PC-9 (cell line): ENCODE measurements at regions not wholly inside any gene's neighbourhood (a gene's known extent, or its start where the extent isn't known, plus 50 kb on each side); places are given as distances from the start of the nearest gene placed in this dataset.
A peak's percentile ranks its signal among the peaks of the same experiment; 100 is the strongest.

ENCODE experiments used
- BruUV-seq: library from RNA; stranded (reverse); fragments of 400-500 nt; replicated peaks from 2 replicates; lab custom pipeline; 2021; lab: Mats Ljungman, UMichigan
- CTCF ChIA-PET: fragments of 300-600 bp; sonication (Branson Sonifier 250); formaldehyde crosslinking; loops from one replicate; lab custom pipeline; 2022; ENCODE audit warnings: antibody characterized with exemption; lab: Charles Lee
- POLR2A ChIA-PET: fragments of 300-600 bp; sonication (Branson Sonifier 250); formaldehyde crosslinking; loops from one replicate; lab custom pipeline; 2022; ENCODE audit warnings: antibody characterized with exemption; ENCODE audit not compliant: unreplicated experiment; lab: Charles Lee
- DNase-seq, 2 experiments: peaks; one replicate each; pipeline versions ENCODE4 v3.0.0 to v3.0.0-alpha.2; 2015 to 2022; ENCODE audit warnings: mixed read lengths in 1 of 2
- H2AFZ ChIP-seq: fragments of 200-600 bp; sonication (generic); 2 replicates; pipeline ENCODE4 v1.8.1; 2017; ENCODE audit warnings: antibody characterized with exemption
- H3F3A ChIP-seq: fragments of 200-600 bp; sonication (generic); 2 replicates; pipeline ENCODE4 v1.8.1; 2017; ENCODE audit warnings: antibody characterized with exemption, mild to moderate bottlenecking, low read depth; ENCODE audit not compliant: insufficient read depth
- H3K27ac ChIP-seq: fragments of 200-600 bp; sonication (generic); 2 replicates; pipeline ENCODE4 v1.6.1; 2016; ENCODE audit warnings: mixed run types
- H3K27me3 ChIP-seq: fragments of 200-600 bp; sonication (generic); 2 replicates; pipeline ENCODE4 v1.6.1; 2016; ENCODE audit warnings: low read depth, mixed run types; ENCODE audit not compliant: insufficient read depth
- H3K36me3 ChIP-seq: fragments of 200-600 bp; sonication (generic); 2 replicates; pipeline ENCODE4 v1.6.1; 2016; ENCODE audit warnings: low read depth, mixed run types
- H3K4me1 ChIP-seq: fragments of 200-600 bp; sonication (generic); replicated peaks from 2 replicates; pipeline ENCODE4 v1.6.1; 2016; ENCODE audit warnings: mixed run types; ENCODE audit not compliant: insufficient read depth
- H3K4me2 ChIP-seq: fragments of 200-600 bp; sonication (generic); 2 replicates; pipeline ENCODE4 v1.6.1; 2017; ENCODE audit warnings: mixed run types
- H3K4me3 ChIP-seq: fragments of 200-600 bp; sonication (generic); 2 replicates; pipeline ENCODE4 v1.6.1; 2016; ENCODE audit warnings: mixed run types
- H3K79me2 ChIP-seq: fragments of 200-600 bp; sonication (generic); 2 replicates; pipeline ENCODE4 v1.6.1; 2017; ENCODE audit warnings: low read depth, mixed run types
- H3K9me2 ChIP-seq: fragments of 200-600 bp; sonication (generic); 2 replicates; pipeline ENCODE4 v1.8.1; 2017; ENCODE audit warnings: mild to moderate bottlenecking; ENCODE audit not compliant: insufficient read depth
- H3K9me3 ChIP-seq: fragments of 200-600 bp; sonication (generic); 2 replicates; pipeline ENCODE4 v1.8.1; 2016; ENCODE audit warnings: low read depth; ENCODE audit not compliant: insufficient read depth
- H4K20me1 ChIP-seq: fragments of 200-600 bp; sonication (generic); 2 replicates; pipeline ENCODE4 v1.8.1; 2017; ENCODE audit not compliant: insufficient read depth
- EZH2 ChIP-seq: fragments of 200-600 bp; sonication (generic); IDR thresholded peaks from 2 replicates; pipeline ENCODE4 v1.8.0; 2017; ENCODE audit warnings: antibody characterized with exemption, low read depth
- intact Hi-C: fragments of 100-400 bp; cut with micrococcal nuclease; formaldehyde crosslinking; loops from one replicate; pipeline ENCODE4 v1.10.0; 2022; ENCODE audit not compliant: unreplicated experiment
- TF ChIP-seq, protein P1 (sequence below): fragments of 200-600 bp; sonication (generic); conservative IDR thresholded peaks from 2 replicates; pipeline ENCODE4 v1.6.1; 2017; ENCODE audit warnings: mixed run types, antibody characterized with exemption, mild to moderate bottlenecking, moderate library complexity

DNA sequence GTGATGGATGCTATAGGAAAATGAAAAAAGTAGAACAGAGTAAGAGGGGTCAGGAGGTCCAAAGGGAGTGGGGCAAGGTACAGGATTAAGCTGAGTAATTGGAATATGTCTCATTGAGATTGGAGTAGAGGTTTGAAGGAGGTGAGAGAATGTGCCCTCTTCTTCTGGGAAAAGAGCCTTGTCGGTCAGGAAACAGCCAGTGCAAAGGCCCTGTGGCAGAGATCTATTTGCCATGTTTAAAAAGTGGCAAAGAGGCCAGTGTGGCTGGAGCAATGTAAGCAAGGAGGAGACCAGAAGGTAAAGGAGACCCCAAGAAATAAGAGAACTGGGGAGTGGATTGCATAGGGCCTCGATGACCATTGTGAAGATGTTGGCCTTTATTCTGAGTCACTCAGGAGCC lies 706.5 kb downstream of the MED13L start:
- DNase-seq = no peak
- TF ChIP-seq, protein P1, sequence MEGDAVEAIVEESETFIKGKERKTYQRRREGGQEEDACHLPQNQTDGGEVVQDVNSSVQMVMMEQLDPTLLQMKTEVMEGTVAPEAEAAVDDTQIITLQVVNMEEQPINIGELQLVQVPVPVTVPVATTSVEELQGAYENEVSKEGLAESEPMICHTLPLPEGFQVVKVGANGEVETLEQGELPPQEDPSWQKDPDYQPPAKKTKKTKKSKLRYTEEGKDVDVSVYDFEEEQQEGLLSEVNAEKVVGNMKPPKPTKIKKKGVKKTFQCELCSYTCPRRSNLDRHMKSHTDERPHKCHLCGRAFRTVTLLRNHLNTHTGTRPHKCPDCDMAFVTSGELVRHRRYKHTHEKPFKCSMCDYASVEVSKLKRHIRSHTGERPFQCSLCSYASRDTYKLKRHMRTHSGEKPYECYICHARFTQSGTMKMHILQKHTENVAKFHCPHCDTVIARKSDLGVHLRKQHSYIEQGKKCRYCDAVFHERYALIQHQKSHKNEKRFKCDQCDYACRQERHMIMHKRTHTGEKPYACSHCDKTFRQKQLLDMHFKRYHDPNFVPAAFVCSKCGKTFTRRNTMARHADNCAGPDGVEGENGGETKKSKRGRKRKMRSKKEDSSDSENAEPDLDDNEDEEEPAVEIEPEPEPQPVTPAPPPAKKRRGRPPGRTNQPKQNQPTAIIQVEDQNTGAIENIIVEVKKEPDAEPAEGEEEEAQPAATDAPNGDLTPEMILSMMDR = no peak
- TF ChIP-seq EZH2 = no peak
- no peaks in the 10 kb centered on the region for H4K20me1 ChIP-seq
- intact Hi-C loops = no loop called here
- no peaks in the 10 kb centered on the region for H3K36me3 ChIP-seq
- no peaks in the 10 kb centered on the region for H3K79me2 ChIP-seq
- H3K4me2 ChIP-seq = no peak overlapping the region; the same call in 1 of the 2 replicates
- peaks cover 43% of the 10 kb centered on the region for H3K27me3 ChIP-seq
- H3K9me2 ChIP-seq = no peaks in the 10 kb centered on the region
- ChIA-PET POLR2A (no interaction called here), CTCF (no interaction called here)
- H3K4me3 ChIP-seq = no peak overlapping the region
- no peaks in the 10 kb centered on the region for H3K4me1 ChIP-seq
- no peaks in the 10 kb centered on the region for H3K9me3 ChIP-seq
- no peak overlapping the region for H2AFZ ChIP-seq
- no peak overlapping the region for H3K27ac ChIP-seq
- no peaks in the 10 kb centered on the region for H3F3A ChIP-seq
- no TSS peak for BruUV-seq

GRCh38 chr12:115570069-115570777 lies 707.3 kb downstream of the MED13L start:
- Histone ChIP-seq H3K27ac (no peak overlapping the region), H3K27me3 (peaks cover 41% of the 10 kb centered on the region), H3K4me3 (no peak overlapping the region; the same call in 1 of the 2 replicates), H3K9me3 (no peaks in the 10 kb centered on the region), H3K36me3 (no peaks in the 10 kb centered on the region), H3K79me2 (no peaks in the 10 kb centered on the region), H3K4me2 (peak overlapping the region; percentile 47), H3K4me1 (no peaks in the 10 kb centered on the region), H3K9me2 (no peaks in the 10 kb centered on the region; the same call in 1 of the 2 replicates), H3F3A (no peaks in the 10 kb centered on the region), H2AFZ (no peak overlapping the region), H4K20me1 (no peaks in the 10 kb centered on the region)
- CTCF ChIA-PET = no interaction called here
- TF ChIP-seq, protein P1 = no peak
- no peak for TF ChIP-seq EZH2
- DNase-seq = no peak
- BruUV-seq = no TSS peak
- intact Hi-C loops = no loop called here
- POLR2A ChIA-PET = no interaction called here

- H3K36me3 ChIP-seq = no peaks in the 10 kb centered on the region
- no peak overlapping the region for H3K27ac ChIP-seq
- no peak for DNase-seq
- H3F3A ChIP-seq = no peaks in the 10 kb centered on the region
- H3K4me2 ChIP-seq = no peak overlapping the region
- H3K27me3 ChIP-seq = peaks cover 35% of the 10 kb centered on the region
- no peaks in the 10 kb centered on the region for H3K4me1 ChIP-seq
- H3K4me3 ChIP-seq = no peak overlapping the region
- ChIA-PET POLR2A (no interaction called here), CTCF (no interaction called here)
- H3K79me2 ChIP-seq = no peaks in the 10 kb centered on the region
- no peaks in the 10 kb centered on the region; the same call in 1 of the 2 replicates for H3K9me2 ChIP-seq
- no TSS peak for BruUV-seq
- TF ChIP-seq, protein P1 = no peak
- TF ChIP-seq EZH2 = no peak
- no peak overlapping the region for H2AFZ ChIP-seq
- intact Hi-C loops = no loop called here
- H4K20me1 ChIP-seq = no peaks in the 10 kb centered on the region
- no peaks in the 10 kb centered on the region for H3K9me3 ChIP-seq
These were observed 708.0 kb downstream of the MED13L start for GRCh38 chr12:115569345-115570068.
